ENCODE measurements at regions not wholly inside any gene's neighbourhood (a gene's known extent, or its start where the extent isn't known, plus 50 kb on each side); places are given as distances from the start of the nearest gene placed in this dataset.

- CTCF ChIA-PET, result interaction anchor here (0.6 to 0.7 kb wide), 2 partner anchors 31 to 477 kb away, joined by 3 to 5 read pairs; no protein-coding TSS in a partner anchor
Measured at GRCh38 chr11:69396948-69397307, 84.5 kb upstream of the LINC01488 start.

GRCh38 chr11:69397732-69398131, 83.7 kb upstream of the LINC01488 start:
- TF ChIP-seq CTCF (conservative IDR thresholded peaks at IDR 0.05; ENCODE audit: low read depth), result no peak
- POLR2A ChIA-PET (ENCODE audit: low non-redundant PET), result no interaction called here
- no peak overlapping the region for H3K27ac ChIP-seq
- CTCF ChIA-PET, result interaction anchor here (0.6 kb wide), 1 partner anchor 32 kb away, joined by 5 read pairs; no protein-coding TSS in a partner anchor
- no peak for DNase-seq (ENCODE audit: low spot score)

More at GRCh38 chr11:69396948-69397307, 84.5 kb upstream of the LINC01488 start:
- TF ChIP-seq CTCF (conservative IDR thresholded peaks at IDR 0.05; ENCODE audit: low read depth), result no peak
- POLR2A ChIA-PET (ENCODE audit: low non-redundant PET), result no interaction called here
- no peak for DNase-seq (ENCODE audit: low spot score)
- H3K27ac ChIP-seq, result no peak overlapping the region

- peak; percentile 71 for DNase-seq (ENCODE audit: low spot score)
- peak overlapping the region; percentile 82 for H3K27ac ChIP-seq
- ChIA-PET CTCF (no interaction called here), POLR2A (ENCODE audit: low non-redundant PET) (no interaction called here)
- TF ChIP-seq CTCF (conservative IDR thresholded peaks at IDR 0.05; ENCODE audit: low read depth), result no peak
Measured at GRCh38 chr11:69398529-69399492, 82.7 kb upstream of the LINC01488 start.

GRCh38 chr11:69400140-69400539, 81.3 kb upstream of the LINC01488 start:
- DNase-seq (ENCODE audit: low spot score), result no peak
- ChIA-PET CTCF (no interaction called here), POLR2A (ENCODE audit: low non-redundant PET) (no interaction called here)
- TF ChIP-seq CTCF (conservative IDR thresholded peaks at IDR 0.05; ENCODE audit: low read depth), result no peak
- peak overlapping the region; percentile 82 for H3K27ac ChIP-seq

GRCh38 chr11:69400771-69401590, 80.5 kb upstream of the LINC01488 start:
- CTCF ChIA-PET, result no interaction called here
- no peak overlapping the region for H3K27ac ChIP-seq
- no peak for TF ChIP-seq CTCF (conservative IDR thresholded peaks at IDR 0.05; ENCODE audit: low read depth)
- no peak for DNase-seq (ENCODE audit: low spot score)
- POLR2A ChIA-PET (ENCODE audit: low non-redundant PET), result no interaction called here

GRCh38 chr11:69401715-69402114, 79.7 kb upstream of the LINC01488 start:
- POLR2A ChIA-PET (ENCODE audit: low non-redundant PET), result no interaction called here

More at GRCh38 chr11:69401715-69402114, 79.7 kb upstream of the LINC01488 start:
- CTCF ChIA-PET, result interaction anchor here (0.6 kb wide), 1 partner anchor 629 kb away, joined by 4 read pairs; no protein-coding TSS in a partner anchor
- H3K27ac ChIP-seq, result no peak overlapping the region
- no peak for DNase-seq (ENCODE audit: low spot score)
- no peak for TF ChIP-seq CTCF (conservative IDR thresholded peaks at IDR 0.05; ENCODE audit: low read depth)

All from RWPE1 (cell line).